GM12891 (cell line): ENCODE measurements at regions not wholly inside any gene's neighbourhood (a gene's known extent, or its start where the extent isn't known, plus 50 kb on each side); places are given as distances from the start of the nearest gene placed in this dataset.

Experiments
- POLR2A ChIP-seq: IDR thresholded peaks from 2 replicates; pipeline ENCODE4 v1.6.1; 2011; ENCODE audit warnings: low read depth, low read length, control low read depth
- TAF1 ChIP-seq: IDR thresholded peaks from 2 replicates; pipeline ENCODE4 v1.6.1; 2011; ENCODE audit warnings: low read depth, low read length, control low read depth

DNA sequence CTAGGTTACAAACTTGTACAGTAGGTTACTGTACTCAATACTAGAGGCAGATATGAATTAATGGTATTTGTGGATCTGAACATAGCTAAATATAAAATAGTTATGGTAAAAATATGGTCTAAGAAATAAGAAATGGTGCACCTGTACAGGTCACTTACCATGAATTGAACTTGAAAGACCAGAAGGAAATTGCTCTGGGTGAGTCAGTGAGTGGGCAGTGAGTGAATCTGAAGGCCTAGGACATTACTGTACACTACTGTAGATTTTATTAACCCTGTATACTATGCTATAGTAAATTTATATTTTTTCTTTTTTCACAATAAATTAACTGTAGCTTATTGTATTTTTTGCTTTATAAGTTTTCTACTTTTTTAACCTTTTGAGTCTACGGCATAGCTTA, 1020.4 kb downstream of the CDH18 start:
- no peak for TF ChIP-seq POLR2A
- no peak for TF ChIP-seq TAF1
